Kidney (tissue), 13 donors: ENCODE measurements at regions not wholly inside any gene's neighbourhood (a gene's known extent, or its start where the extent isn't known, plus 50 kb on each side); places are given as distances from the start of the nearest gene placed in this dataset.

Source experiments
- DNase-seq, 5 donors: peaks; one replicate each; pipeline ENCODE4 v3.0.0-alpha.2; 2013 to 2020
- FAIRE-seq: peaks from 2 replicates; lab custom pipeline; 2012; peaks lifted over from hg19 to GRCh38; lab: Jason Lieb, UNC
- H3K27ac ChIP-seq, 2 donors: one replicate each; pipeline ENCODE4 v1.7.0; 2013; ENCODE audit warnings: low read depth in 2 of 2, low read length in 2 of 2, inconsistent platforms in 1 of 2
- H3K27me3 ChIP-seq: one replicate; pipeline ENCODE4 v1.7.1; 2013; ENCODE audit warnings: low read length, inconsistent platforms; ENCODE audit not compliant: control insufficient read depth, insufficient read depth
- H3K36me3 ChIP-seq, 3 donors: one replicate each; pipeline versions ENCODE4 v1.7.0 to v1.7.1; 2013; ENCODE audit warnings: low read length in 3 of 3, control low read depth in 1 of 3, inconsistent platforms in 1 of 3; ENCODE audit not compliant: insufficient read depth in 3 of 3, control insufficient read depth in 2 of 3
- H3K4me1 ChIP-seq, 3 donors: one replicate each; pipeline versions ENCODE4 v1.7.0 to v1.7.1; 2013; ENCODE audit warnings: low read length in 3 of 3, inconsistent platforms in 1 of 3, low read depth in 1 of 3; ENCODE audit not compliant: control insufficient read depth in 2 of 3, insufficient read depth in 2 of 3
- H3K4me3 ChIP-seq, 3 donors: one replicate each; pipeline versions ENCODE4 v1.7.0 to v1.8.1; 2013; ENCODE audit warnings: low read length in 3 of 3, control low read depth in 1 of 3, inconsistent platforms in 1 of 3
- H3K9ac ChIP-seq, 3 donors: one replicate each; pipeline versions ENCODE4 v1.7.0 to v1.7.1; 2013; ENCODE audit warnings: low read length in 3 of 3, control low read depth in 1 of 3, inconsistent platforms in 1 of 3
- H3K9me3 ChIP-seq, 3 donors: one replicate each; pipeline versions ENCODE4 v1.7.0 to v1.7.1; 2013; ENCODE audit warnings: low read length in 3 of 3, control low read depth in 1 of 3, inconsistent platforms in 1 of 3; ENCODE audit not compliant: control insufficient read depth in 2 of 3, insufficient read depth in 1 of 3
- intact Hi-C: fragments of 100-400 bp; cut with DNase I; formaldehyde crosslinking; loops from one replicate; pipeline ENCODE4 v1.11.1; 2022
- TF ChIP-seq, protein P1 (sequence below): IDR thresholded peaks from 3 replicates; pipeline ENCODE4 v1.5.1; 2012; ENCODE audit warnings: mild to moderate bottlenecking, moderate library complexity, borderline replicate concordance; ENCODE audit not compliant: insufficient read depth; ENCODE audit errors: extremely low read depth
- donor health status: control.
- donor health status: control.
- donor health status: control.
- donor health status: control.
- donor health status: control.
- donor health status: DM: yes; HTN: yes; CAD: no.
- donor health status: Normal renal cell carcinoma (clear cell type).

DNA sequence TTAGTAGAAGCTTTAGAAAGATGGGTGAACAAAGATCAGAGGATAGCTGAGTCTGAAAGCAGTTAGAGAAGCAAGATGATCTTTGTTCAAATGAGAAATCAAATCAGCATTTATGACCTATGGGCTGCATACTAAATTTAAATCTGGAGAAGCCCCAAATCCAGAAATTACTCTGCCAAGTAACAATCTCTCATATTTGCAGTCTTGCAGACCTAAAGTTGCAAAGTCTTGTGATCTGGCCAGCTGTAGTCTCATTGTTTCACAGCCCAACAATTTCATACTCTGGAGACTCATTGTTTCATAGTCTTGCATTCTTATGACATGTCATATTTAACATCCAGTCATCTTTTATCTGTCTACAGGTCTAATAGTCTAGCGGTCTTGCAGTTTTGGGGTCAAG is 364.9 kb upstream of the RSPO3 start:
- Histone ChIP-seq H3K9me3 (no peaks in the 10 kb centered on the region), H3K36me3 (no peaks in the 10 kb centered on the region), H3K4me1 (no peaks in the 10 kb centered on the region), H3K27me3 (no peaks in the 10 kb centered on the region), H3K27ac (no peak overlapping the region), H3K4me3 (no peak overlapping the region), H3K9ac (no peak overlapping the region)
- FAIRE-seq (no peak), DNase-seq (no peak)
- TF ChIP-seq, protein P1, sequence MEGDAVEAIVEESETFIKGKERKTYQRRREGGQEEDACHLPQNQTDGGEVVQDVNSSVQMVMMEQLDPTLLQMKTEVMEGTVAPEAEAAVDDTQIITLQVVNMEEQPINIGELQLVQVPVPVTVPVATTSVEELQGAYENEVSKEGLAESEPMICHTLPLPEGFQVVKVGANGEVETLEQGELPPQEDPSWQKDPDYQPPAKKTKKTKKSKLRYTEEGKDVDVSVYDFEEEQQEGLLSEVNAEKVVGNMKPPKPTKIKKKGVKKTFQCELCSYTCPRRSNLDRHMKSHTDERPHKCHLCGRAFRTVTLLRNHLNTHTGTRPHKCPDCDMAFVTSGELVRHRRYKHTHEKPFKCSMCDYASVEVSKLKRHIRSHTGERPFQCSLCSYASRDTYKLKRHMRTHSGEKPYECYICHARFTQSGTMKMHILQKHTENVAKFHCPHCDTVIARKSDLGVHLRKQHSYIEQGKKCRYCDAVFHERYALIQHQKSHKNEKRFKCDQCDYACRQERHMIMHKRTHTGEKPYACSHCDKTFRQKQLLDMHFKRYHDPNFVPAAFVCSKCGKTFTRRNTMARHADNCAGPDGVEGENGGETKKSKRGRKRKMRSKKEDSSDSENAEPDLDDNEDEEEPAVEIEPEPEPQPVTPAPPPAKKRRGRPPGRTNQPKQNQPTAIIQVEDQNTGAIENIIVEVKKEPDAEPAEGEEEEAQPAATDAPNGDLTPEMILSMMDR: no peak
- intact Hi-C loops: no loop called here

DNA sequence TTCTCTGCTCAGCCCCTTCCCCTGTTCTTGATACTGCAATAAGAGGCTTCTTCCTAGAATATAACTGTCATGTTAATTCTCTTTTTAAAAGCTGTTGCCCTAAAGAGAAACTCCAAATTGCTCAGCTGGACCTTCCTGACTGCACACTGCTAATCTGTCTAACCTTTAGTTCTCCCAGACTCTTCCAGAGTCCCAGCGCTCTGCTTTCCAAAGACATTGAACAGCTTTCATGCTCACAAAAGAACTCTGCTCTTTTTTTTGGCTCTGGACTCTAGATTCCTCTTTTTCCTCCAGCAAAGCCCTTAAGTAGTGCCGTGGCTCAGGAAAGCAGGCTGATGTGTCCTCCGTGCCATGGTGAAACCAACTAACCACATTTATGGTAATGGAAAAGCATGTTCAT is 356.6 kb upstream of the RSPO3 start:
- Histone ChIP-seq H3K9me3 (no peaks in the 10 kb centered on the region), H3K9ac (no peak overlapping the region), H3K27me3 (no peaks in the 10 kb centered on the region), H3K36me3 (no peaks in the 10 kb centered on the region), H3K4me1 (no peaks in the 10 kb centered on the region), H3K27ac (no peak overlapping the region), H3K4me3 (no peak overlapping the region)
- FAIRE-seq (no peak), DNase-seq (no peak)
- intact Hi-C loops: no loop called here
- TF ChIP-seq, protein P1: no peak

DNA sequence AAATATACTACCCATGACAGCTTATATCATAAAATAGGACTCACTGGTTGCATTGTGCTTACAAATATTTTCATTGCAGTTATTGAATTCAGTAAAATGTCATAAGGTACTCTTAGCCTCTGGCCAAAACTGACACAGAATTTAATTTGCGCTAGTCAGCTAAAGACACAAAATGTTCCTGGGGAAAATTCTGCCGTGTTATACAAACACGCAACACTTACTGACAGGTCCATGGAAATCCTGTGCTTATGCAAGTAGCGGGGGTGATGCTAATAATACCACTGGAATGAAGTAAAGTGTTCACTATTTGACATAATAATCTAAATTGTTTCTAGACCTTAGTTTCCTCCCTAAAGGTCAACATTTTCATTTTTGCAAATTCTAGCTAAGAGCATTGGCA is 354.4 kb upstream of the RSPO3 start:
- TF ChIP-seq, protein P1: no peak
- intact Hi-C loops: no loop called here
- no peaks in the 10 kb centered on the region for H3K36me3 ChIP-seq
- H3K4me1 ChIP-seq: no peaks in the 10 kb centered on the region
- H3K27me3 ChIP-seq: no peaks in the 10 kb centered on the region
- FAIRE-seq: no peak
- no peak overlapping the region for H3K27ac ChIP-seq
- no peak overlapping the region for H3K9ac ChIP-seq
- no peak for DNase-seq
- H3K9me3 ChIP-seq: no peaks in the 10 kb centered on the region
- H3K4me3 ChIP-seq: no peak overlapping the region

DNA sequence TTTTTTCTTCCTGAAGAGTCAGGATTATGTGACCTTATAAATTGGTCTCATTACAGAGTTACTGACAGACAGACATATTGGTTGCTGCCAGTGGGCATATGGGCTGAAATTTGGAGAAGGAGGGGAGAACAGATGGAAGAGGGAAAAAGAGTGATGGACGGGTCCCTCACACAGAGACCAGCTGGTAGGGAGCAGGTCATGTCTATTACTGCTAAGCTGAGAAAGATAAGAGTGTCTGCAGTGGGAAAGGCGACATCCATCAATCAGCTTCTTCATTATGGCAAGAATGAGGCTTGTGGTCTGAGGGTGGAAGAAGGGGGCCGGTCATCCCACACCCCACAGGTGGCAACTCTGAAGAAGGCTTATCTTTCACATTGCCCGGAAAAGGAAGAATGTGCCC is 353.8 kb upstream of the RSPO3 start:
- no peaks in the 10 kb centered on the region for H3K4me1 ChIP-seq
- H3K9me3 ChIP-seq: no peaks in the 10 kb centered on the region
- FAIRE-seq (no peak), DNase-seq (no peak)
- intact Hi-C loops: no loop called here
- H3K4me3 ChIP-seq: no peak overlapping the region
- no peaks in the 10 kb centered on the region for H3K36me3 ChIP-seq
- no peaks in the 10 kb centered on the region for H3K27me3 ChIP-seq
- no peak overlapping the region for H3K9ac ChIP-seq
- TF ChIP-seq, protein P1: no peak
- H3K27ac ChIP-seq: no peak overlapping the region
